ENCODE measurements at regions not wholly inside any gene's neighbourhood (a gene's known extent, or its start where the extent isn't known, plus 50 kb on each side); places are given as distances from the start of the nearest gene placed in this dataset.
"Not testable (repeated sequence)": the region's sequence is repeated elsewhere in the genome, so short reads cannot be mapped to it uniquely, and the experiment has no call there.

GRCh38 chr2:225837328-225837727 is 437.8 kb downstream of the NYAP2 start:
- Mint-ChIP-seq H3K4me1 (no peaks in the 10 kb centered on the region), H3K27ac (no peak overlapping the region), H3K9me3 (no peaks in the 10 kb centered on the region), H3K4me3 (no peak overlapping the region), H3K36me3 (ENCODE audit: low read depth) (no peaks in the 10 kb centered on the region), H3K27me3 (no peaks in the 10 kb centered on the region)
- no peak for DNase-seq
- ChIA-PET CTCF (no interaction called here), POLR2A (no interaction called here)

- ChIA-PET CTCF (no interaction called here), POLR2A (no interaction called here)
- Mint-ChIP-seq H3K27me3 (no peaks in the 10 kb centered on the region), H3K36me3 (ENCODE audit: low read depth) (no peaks in the 10 kb centered on the region), H3K4me1 (no peaks in the 10 kb centered on the region), H3K27ac (no peak overlapping the region), H3K9me3 (peaks cover 4% of the 10 kb centered on the region), H3K4me3 (no peak overlapping the region)
- no peak for DNase-seq
Observed at GRCh38 chr2:225824748-225825449, 425.4 kb downstream of the NYAP2 start.

GRCh38 chr2:225821351-225821750 is 421.8 kb downstream of the NYAP2 start:
- Mint-ChIP-seq H3K4me1 (no peaks in the 10 kb centered on the region), H3K27me3 (no peaks in the 10 kb centered on the region), H3K27ac (no peak overlapping the region), H3K9me3 (peaks cover 4% of the 10 kb centered on the region), H3K4me3 (no peak overlapping the region), H3K36me3 (ENCODE audit: low read depth) (no peaks in the 10 kb centered on the region)
- POLR2A ChIA-PET: no interaction called here
- CTCF ChIA-PET: no interaction called here
- DNase-seq: no peak

GRCh38 chr2:225820826-225821225 is 421.3 kb downstream of the NYAP2 start:
- Mint-ChIP-seq H3K9me3 (peaks cover 4% of the 10 kb centered on the region), H3K27me3 (no peaks in the 10 kb centered on the region), H3K27ac (no peak overlapping the region), H3K4me1 (no peaks in the 10 kb centered on the region), H3K4me3 (no peak overlapping the region), H3K36me3 (ENCODE audit: low read depth) (no peaks in the 10 kb centered on the region)
- DNase-seq: no peak
- ChIA-PET CTCF (no interaction called here), POLR2A (no interaction called here)

GRCh38 chr2:225814554-225814953 is 415.0 kb downstream of the NYAP2 start:
- Mint-ChIP-seq H3K27ac (no peak overlapping the region), H3K4me1 (no peaks in the 10 kb centered on the region), H3K4me3 (no peak overlapping the region), H3K9me3 (no peaks in the 10 kb centered on the region), H3K27me3 (no peaks in the 10 kb centered on the region), H3K36me3 (ENCODE audit: low read depth) (no peaks in the 10 kb centered on the region)
- ChIA-PET CTCF (no interaction called here), POLR2A (no interaction called here)
- no peak for DNase-seq

GRCh38 chr2:225806105-225806504 is 406.6 kb downstream of the NYAP2 start:
- POLR2A ChIA-PET: no interaction called here
- H3K4me3 Mint-ChIP-seq: no peak overlapping the region
- H3K36me3 Mint-ChIP-seq (ENCODE audit: low read depth): no peaks in the 10 kb centered on the region
- DNase-seq: no peak
- H3K9me3 Mint-ChIP-seq: no peaks in the 10 kb centered on the region
- H3K4me1 Mint-ChIP-seq: no peaks in the 10 kb centered on the region
- CTCF ChIA-PET: no interaction called here
- H3K27ac Mint-ChIP-seq: no peak overlapping the region
- H3K27me3 Mint-ChIP-seq: no peaks in the 10 kb centered on the region

GRCh38 chr2:225802076-225802475 is 402.6 kb downstream of the NYAP2 start:
- not testable (repeated sequence) for H3K9me3 Mint-ChIP-seq, H3K27ac Mint-ChIP-seq

GRCh38 chr2:225797394-225797793 is 397.9 kb downstream of the NYAP2 start:
- Mint-ChIP-seq H3K27me3 (no peaks in the 10 kb centered on the region), H3K9me3 (no peaks in the 10 kb centered on the region), H3K4me1 (no peaks in the 10 kb centered on the region), H3K27ac (no peak overlapping the region), H3K36me3 (ENCODE audit: low read depth) (no peaks in the 10 kb centered on the region), H3K4me3 (no peak overlapping the region)
- CTCF ChIA-PET: no interaction called here
- DNase-seq: no peak
- POLR2A ChIA-PET: no interaction called here

More at GRCh38 chr2:225802076-225802475, 402.6 kb downstream of the NYAP2 start:
- DNase-seq; CTCF ChIA-PET; POLR2A ChIA-PET; H3K4me1 Mint-ChIP-seq; H3K4me3 Mint-ChIP-seq; H3K27me3 Mint-ChIP-seq; H3K36me3 Mint-ChIP-seq (ENCODE audit: low read depth): not testable (repeated sequence)

GRCh38 chr2:225794652-225795400 is 395.3 kb downstream of the NYAP2 start:
- Mint-ChIP-seq H3K36me3 (ENCODE audit: low read depth) (no peaks in the 10 kb centered on the region), H3K27ac (no peak overlapping the region), H3K4me1 (no peaks in the 10 kb centered on the region), H3K27me3 (no peaks in the 10 kb centered on the region), H3K4me3 (no peak overlapping the region), H3K9me3 (no peaks in the 10 kb centered on the region)
- POLR2A ChIA-PET: no interaction called here
- CTCF ChIA-PET: no interaction called here
- no peak for DNase-seq

GRCh38 chr2:225793736-225794550 is 394.4 kb downstream of the NYAP2 start:
- no peaks in the 10 kb centered on the region for H3K36me3 Mint-ChIP-seq (ENCODE audit: low read depth)
- ChIA-PET CTCF (no interaction called here), POLR2A (no interaction called here)
- no peaks in the 10 kb centered on the region for H3K4me1 Mint-ChIP-seq
- no peak overlapping the region for H3K4me3 Mint-ChIP-seq
- H3K9me3 Mint-ChIP-seq: no peaks in the 10 kb centered on the region
- no peak for DNase-seq
- H3K27me3 Mint-ChIP-seq: no peaks in the 10 kb centered on the region
- no peak overlapping the region for H3K27ac Mint-ChIP-seq

GRCh38 chr2:225788571-225789094 is 389.1 kb downstream of the NYAP2 start:
- DNase-seq: no peak
- no peaks in the 10 kb centered on the region for H3K9me3 Mint-ChIP-seq
- no peak overlapping the region for H3K4me3 Mint-ChIP-seq
- CTCF ChIA-PET: no interaction called here
- no peaks in the 10 kb centered on the region for H3K27me3 Mint-ChIP-seq
- H3K36me3 Mint-ChIP-seq (ENCODE audit: low read depth): no peaks in the 10 kb centered on the region
- H3K4me1 Mint-ChIP-seq: no peaks in the 10 kb centered on the region
- POLR2A ChIA-PET: no interaction called here
- H3K27ac Mint-ChIP-seq: no peak overlapping the region

- no peaks in the 10 kb centered on the region for H3K36me3 Mint-ChIP-seq (ENCODE audit: low read depth)
- no peak overlapping the region for H3K27ac Mint-ChIP-seq
- ChIA-PET CTCF (no interaction called here), POLR2A (no interaction called here)
- no peaks in the 10 kb centered on the region for H3K9me3 Mint-ChIP-seq
- H3K4me3 Mint-ChIP-seq: no peak overlapping the region
- H3K27me3 Mint-ChIP-seq: no peaks in the 10 kb centered on the region
- DNase-seq: no peak
- H3K4me1 Mint-ChIP-seq: no peaks in the 10 kb centered on the region
Observed at GRCh38 chr2:225787497-225787896, 388.0 kb downstream of the NYAP2 start.

- Mint-ChIP-seq H3K4me1 (no peaks in the 10 kb centered on the region), H3K9me3 (no peaks in the 10 kb centered on the region), H3K36me3 (ENCODE audit: low read depth) (no peaks in the 10 kb centered on the region), H3K27ac (no peak overlapping the region), H3K27me3 (no peaks in the 10 kb centered on the region), H3K4me3 (no peak overlapping the region)
- POLR2A ChIA-PET: no interaction called here
- CTCF ChIA-PET: no interaction called here
- no peak for DNase-seq
Observed at GRCh38 chr2:225781991-225782390, 382.5 kb downstream of the NYAP2 start.

Data from activated CD4-positive, alpha-beta T cell treated with anti-CD3 and anti-CD28 coated beads, Interleukin-2, amount 10 ng/mL, durations not matched to agents 7 days and 5 days (primary cell).